ENCODE measurements at regions not wholly inside any gene's neighbourhood (a gene's known extent, or its start where the extent isn't known, plus 50 kb on each side); places are given as distances from the start of the nearest gene placed in this dataset.
"Not testable (repeated sequence)": the region's sequence is repeated elsewhere in the genome, so short reads cannot be mapped to it uniquely, and the experiment has no call there.

DNA sequence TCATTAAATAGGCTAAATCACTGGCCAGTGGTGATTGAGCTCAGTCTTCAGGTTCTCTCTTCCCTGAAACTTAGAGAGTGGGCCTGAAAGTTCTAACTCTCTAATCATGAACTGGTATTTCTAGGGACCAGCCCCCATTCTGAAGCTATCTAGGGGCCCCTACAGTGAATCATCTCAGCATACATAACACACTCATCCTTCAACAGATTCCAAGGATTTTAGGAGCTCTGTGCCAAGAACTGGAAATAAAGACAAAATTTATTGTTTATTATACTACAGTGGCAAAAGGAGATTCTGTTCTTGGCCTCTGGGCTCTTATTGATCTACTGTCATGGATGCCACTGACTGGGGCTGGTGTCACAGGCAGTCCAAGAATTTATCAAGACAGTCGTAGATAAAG is 263.8 kb upstream of the IGFBP7 start:
- DNase-seq: no peak

DNA sequence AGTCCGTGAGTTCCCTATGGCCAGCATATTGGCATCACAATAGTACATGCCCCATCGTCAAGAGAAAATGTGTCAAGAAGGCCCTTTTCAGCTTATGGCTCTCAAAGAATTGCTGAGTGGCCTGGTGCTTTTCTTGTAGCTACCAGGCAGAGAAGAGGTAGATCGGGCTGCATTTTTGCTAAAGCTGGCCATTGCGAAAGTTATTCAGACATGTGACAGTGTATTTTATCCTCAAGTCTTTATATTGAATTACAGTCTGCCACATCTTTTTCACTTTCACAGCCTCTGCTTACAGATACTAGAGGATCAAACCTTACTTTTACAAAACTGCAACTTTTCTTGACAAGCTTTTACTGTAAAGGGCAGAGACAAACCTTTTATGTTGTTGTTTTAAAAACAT is 261.5 kb upstream of the IGFBP7 start:
- no peak for DNase-seq

DNA sequence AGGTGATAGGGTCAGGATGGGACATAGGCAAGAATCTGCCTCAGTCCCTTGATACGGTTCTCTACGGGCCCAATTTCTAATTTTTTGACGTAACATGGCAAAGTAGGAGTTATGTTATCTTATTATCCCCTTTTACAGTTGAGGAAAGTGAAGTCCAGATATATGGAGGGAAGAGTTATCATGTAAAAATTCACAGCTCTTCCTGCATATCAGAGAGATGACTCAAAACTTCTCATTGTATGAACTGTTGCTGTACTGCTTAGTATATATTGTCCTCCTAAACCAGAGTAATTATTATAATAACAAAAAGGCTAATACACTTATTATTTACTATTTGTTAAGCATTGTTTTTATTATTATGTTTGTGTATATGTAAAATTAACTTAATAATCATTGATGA is 260.5 kb upstream of the IGFBP7 start:
- DNase-seq: no peak

DNA sequence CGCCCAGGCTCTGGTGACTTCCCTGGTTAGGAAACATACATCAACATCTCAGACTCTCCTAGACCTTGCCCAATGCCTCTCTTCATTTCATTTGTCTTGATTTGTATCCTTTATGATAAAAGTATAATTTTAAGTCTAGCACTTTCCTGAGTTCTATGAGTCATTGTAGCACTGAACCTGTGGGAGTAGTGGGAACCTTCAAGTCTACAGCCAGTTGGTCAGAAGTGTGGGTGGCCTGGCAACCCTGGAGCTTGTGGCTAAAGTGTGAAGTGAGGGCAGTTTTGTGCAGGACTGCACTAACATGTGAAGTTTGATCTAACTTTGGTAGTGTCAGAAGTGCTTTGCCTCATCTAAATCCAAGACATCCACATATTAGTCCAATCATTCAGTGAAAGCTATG is 259.3 kb upstream of the IGFBP7 start:
- DNase-seq: no peak

DNA sequence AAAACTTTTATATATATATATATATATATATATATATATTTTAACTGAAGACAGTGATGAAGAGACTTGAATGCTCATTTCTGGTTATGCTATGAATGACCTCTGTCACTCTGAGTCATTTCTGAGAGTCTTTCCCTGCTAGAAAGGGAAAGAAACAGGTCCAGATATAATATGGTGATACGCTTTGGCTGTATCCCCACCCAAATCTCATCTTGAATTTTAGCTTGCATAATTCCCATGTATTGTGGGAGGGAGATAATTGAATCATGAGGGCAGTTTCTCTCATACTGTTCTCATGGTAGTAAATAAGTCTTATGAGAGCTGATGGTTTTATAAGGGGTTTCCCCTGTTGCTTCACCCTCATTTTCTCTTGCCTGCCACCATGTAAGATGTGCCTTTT is 254.1 kb upstream of the IGFBP7 start:
- no peak for DNase-seq

DNA sequence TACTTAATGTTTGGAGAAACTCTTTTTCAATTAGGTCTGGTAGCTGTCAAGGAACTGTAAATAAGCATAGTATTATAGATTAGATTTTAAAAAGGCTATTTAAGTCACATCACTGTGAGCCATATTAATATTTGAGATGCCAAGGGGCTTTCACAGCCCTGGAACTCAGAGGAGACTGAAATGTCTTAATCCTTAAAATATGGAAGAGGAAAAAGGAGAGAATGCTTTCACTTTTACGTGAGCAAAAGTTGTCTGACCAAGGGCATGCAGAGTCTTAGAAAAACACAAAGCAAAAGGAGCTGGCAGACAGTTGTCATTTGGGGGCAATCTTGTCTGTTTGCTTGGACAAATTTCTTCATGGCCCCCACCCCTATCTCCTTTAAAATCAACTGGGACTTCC is 253.2 kb upstream of the IGFBP7 start:
- no peak for DNase-seq

DNA sequence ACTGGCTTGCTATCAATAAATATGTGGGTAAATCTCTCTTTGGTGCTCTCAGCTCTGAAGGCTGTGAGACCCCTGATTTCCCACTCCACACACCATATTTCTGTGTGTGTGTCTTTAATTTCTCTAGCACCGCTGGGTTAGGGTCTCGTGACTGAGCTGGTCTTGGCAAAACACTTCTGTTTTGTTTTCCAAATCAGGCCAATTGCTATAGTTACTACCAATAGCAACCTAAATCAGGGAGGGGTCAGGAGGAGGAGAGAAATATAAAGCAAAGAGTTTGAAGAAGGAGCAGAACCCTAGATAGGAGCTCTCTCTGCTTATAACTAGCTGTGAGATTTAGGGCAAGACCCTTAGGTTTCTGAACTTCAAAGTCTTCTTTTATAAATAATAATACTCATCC is 250.5 kb upstream of the IGFBP7 start:
- DNase-seq: no peak

DNA sequence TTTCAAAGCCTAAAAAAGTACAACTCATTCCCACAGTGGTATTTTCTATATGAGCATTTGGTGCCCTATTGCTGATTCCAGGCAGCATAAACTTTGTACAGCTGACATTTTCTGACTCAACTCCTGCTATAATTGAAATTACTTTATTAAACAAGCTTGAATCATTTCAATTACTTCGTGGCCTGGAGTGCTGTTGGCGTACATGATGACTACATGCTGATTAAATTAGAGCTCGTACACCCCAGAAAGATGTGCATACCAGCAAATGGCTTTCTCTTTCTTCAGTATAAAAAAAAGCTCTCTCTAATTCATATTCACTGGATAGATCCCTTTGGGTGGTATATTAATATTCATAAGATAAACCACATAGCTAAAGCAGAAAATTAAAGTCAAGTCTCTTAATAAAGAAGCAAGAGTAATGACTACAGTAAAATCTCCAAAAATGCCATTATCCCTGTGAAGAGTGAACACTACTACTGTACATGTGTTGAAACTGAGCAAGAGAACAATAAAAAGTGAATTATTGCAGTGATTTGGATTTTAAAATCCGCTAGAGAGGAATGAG is 245.0 kb upstream of the IGFBP7 start:
- DNase-seq: no peak

DNA sequence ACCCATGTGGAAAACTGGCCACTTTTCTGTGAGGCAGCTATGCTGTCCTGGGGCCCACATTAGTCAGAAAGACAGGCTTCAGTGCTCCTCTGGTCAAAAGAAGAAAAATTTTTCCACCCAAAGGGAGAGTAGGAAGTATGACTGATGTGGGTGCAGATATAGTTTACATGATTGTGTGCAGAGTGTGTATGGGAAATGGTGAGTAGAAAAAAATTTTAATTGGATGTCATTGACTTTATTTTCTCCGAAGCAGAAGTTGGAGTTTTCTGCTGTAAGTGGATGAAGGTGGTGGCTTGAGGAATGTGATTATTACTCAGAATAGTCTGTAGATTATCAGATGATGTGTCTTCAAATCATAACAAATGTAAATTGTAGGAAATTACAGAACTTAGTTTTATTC is 241.5 kb upstream of the IGFBP7 start:
- DNase-seq: no peak

DNA sequence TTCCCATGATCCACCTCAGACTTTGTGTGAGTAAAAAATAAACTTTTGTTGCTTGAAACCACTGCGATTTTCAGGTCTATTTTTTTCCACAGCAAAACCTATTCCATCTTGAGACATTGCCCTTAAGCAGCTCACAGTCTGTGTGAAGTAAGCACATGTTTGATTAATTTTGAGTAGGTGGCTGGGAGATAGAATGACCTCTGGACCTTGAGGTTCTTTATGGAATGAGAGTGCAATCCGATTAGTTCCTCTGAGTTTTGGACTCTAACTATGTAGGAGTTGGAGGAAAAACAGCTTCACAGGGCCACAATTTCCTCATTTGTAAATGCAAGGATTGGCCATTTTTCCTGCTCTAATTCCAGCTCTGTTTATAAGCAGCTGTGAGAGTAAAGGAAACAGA is 234.1 kb upstream of the IGFBP7 start:
- no peak for DNase-seq

DNA sequence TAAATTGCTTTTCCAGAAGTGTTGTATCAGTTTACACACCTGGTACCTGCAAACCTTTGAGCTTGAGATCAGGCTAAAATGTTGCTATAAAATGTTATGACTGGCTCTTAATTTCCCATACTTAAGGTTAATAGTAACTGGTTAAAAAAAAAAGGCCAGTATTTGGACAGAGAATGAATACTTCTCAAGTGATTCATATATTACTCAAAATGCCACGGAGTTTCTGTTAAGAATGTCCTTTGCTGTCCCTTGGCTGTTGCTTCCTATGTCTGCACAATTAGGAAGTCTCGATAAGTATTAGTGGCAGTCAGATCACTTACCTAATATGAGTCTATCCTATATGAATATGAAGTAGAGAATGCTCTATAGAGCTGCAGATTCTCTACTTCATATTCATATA is 232.2 kb upstream of the IGFBP7 start:
- no peak for DNase-seq

DNA sequence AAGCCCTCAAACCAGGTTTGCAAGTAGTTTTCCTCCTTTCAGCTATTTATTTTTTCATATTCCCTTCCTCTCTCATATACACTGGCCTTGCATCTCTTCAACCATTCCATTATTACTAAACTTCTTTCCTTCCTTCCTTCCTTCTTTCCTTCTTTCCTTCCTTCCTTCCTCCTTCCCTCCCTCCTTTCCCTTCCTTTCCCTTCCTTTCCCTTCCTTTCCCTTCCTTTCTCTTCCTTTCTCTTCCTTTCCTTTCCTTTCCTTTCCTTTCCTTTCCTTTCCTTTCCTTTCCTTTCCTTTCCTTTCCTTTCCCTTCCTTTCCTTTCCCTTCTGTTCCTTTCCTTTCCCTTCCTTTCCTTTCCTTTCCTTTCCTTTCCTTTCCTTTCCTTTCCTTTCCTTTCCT is 228.7 kb upstream of the IGFBP7 start:
- not testable (repeated sequence) for DNase-seq

DNA sequence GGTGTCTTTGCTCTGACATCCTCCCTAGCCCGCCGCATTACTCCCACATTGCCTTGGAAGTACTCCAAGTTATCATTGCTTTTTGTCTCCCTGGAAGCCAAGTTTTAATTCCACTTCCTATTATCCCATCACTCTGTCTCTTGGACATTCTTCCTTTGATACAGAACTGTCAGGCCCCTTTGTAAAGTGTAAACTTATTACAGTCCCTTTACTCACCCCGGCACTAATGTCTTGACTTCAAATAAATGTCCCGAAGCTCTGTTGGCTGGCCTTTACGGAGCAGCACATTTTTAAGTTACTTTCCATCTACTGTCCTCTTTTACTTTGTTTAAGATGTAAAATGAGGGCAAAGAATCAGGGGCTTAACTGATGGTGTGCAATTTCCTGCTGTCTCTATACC is 223.5 kb upstream of the IGFBP7 start:
- no peak for DNase-seq

DNA sequence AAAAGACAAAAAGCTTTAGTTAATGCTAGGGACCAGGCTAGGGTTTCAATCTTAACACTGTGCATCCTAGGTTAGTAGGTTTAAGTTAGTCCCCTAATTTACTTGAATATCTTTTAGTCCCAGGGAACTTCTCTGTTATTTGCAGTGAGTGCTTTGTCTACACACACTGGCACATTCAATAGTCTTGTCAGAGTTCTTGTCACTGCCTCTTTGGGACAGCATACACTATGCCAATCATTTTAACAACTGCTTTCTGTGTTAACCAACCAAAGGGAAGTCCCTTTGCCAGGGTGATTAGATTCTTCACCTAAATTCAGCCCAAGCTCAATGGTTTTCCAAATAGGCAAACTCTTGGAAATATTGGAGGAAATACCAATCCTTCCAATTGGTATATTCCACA is 221.8 kb upstream of the IGFBP7 start:
- DNase-seq: no peak

DNA sequence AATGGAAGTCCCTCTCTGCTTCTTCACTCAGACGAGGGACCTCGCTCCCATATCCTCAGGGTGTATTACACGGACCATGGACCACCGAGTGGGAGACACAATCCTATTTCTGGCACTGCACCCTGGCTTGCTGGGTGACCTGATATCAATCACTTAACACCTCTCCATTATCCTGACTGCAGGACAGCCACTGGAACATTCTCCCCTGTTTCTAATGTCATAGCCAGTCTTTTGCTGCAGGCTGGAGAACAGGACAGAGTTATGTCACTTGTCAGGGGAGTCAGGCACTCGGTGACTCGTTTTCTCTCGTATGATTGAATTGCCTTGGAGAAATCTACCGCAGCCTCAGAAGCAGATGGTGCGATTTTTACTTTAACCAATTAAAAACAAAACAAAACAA is 219.1 kb upstream of the IGFBP7 start:
- DNase-seq: peak; percentile 8

DNA sequence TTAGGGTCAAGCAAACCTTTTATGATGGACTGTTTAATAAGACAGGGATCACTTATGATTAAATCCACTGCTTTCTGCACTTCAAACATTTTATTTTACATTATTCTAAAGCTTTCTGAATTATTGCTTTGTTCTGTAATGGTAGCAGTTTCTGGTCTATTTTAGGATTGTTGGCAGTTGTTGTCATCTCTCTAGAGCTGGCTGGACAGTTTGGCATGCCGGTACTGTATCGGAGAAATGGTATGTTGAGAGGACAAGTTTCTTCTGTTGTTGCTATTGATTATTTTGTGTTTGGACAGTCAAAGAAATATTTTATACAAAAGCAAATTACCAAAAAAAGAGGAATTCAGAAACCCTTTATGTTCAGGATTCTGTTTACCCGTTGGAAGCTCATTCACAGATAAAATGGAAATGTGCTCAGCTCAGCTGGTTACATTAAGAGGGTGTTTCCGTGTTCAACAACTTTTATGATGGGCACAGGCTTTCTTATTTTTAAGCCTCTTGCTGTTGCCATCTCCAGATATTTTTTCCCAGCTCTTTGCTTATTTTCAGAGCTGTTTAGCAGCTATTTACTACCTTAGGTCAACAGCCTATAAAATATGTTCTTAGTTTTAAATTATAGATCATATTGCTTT is 214.6 kb upstream of the IGFBP7 start:
- DNase-seq: no peak

DNA sequence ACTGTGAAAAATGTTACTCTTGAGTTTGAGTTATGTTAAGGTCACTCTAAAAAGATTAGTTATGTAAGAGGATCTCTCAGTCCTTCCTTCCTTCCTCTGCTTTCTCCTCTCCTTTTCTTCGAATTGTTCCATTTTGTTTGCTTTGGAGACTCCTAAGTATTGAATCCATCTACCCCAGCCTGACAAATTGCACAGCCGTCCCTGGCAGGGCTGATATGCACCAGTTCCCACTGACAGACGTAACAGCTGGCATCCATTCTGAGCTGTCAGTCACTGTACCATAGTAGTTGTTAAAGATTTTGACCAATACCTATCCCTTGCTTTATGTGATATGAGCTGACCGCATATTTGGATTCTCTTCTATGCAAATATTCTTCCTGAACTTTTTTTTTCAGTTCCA is 210.7 kb upstream of the IGFBP7 start:
- no peak for DNase-seq

DNA sequence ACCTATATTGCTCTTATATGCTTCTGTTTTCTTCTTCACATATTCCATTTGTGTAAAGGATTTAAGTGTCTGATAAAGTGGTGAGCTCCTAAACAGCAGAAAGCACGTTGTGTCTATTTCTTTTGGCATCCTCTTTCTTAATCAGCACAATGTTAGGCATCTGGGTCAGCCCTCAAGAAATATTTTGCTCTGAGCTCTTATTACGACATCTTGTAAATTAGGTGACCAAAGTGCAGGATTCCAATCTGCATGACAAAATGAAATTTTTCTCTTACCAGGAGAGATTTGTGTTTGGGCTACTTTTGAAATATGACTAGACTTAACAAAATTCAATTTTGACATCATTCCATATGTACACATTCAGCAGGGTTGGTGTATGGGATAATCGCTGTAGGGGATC is 210.0 kb upstream of the IGFBP7 start:
- DNase-seq: no peak

DNA sequence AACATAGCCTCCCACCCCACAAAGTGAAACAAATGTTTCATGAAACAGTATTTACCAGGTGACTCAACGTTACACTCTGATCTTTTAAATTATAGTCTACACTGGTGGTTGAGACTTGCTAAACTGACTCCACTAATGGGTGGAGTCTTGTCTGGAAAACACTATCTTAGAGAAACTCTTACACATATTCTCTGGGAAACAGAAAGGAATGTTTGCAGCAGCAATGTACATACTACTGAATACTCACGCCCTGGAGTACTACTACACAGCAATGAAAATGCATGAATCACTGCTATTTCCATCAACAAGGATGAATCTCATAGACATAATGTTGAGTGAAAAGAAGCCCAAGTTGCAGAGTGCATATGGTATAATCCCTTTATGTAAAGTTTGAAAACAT is 208.5 kb upstream of the IGFBP7 start:
- no peak for DNase-seq

DNA sequence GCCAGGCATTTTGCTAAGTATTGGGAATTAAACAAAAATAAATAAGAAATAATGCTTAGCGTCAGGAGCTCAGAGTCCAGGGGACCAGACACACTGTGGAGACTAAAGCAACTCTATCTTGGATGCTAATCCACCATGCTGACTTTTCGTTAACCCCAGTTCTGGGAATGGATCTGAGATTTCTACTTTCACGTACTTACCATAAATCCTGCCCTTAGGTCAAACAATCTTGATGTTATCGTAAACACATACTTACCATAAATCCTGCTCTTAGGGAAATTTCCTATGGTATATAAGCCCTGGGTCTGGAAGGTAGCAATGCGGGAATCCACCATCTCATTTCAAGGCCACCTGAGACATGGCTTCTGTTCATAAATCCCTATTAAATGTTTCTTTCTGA is 204.5 kb upstream of the IGFBP7 start:
- no peak for DNase-seq

DNA sequence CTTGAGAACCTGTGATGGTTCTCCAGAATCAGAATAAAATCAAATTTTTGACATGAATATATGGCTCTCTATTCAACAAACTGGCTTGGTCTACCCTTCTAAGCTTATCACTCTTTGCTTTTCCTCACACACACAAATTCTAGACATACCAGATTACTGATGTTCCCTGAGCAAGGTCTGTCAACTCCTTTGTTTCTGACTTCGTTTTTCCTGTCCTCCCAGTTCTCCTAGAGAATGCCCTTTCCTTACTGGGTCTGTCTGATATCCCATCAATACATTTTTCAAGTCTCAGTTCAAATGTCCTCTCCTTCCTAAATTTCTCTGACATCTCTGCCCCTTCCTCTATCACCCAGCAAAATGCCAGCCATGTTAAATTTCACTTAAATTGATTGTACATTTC is 202.1 kb upstream of the IGFBP7 start:
- no peak for DNase-seq

DNA sequence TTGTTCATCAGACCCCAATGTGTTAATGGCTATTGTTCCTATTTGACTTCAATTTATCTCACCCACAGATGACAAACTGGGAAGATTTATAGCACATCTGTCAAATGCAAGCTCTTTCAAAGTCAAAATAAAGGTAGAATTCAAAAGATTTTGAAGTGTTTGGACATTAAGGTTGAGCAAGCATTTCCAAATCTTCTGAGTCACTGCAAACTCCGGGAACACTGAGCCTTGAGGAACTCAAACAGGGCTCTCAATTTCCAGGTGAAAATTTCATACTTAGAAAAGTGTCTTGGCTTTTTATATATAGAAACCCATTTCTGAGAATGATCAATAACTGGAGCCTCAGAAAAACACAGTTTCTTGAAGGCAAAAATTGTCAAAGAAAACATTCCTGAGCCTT is 199.5 kb upstream of the IGFBP7 start:
- DNase-seq: no peak

DNA sequence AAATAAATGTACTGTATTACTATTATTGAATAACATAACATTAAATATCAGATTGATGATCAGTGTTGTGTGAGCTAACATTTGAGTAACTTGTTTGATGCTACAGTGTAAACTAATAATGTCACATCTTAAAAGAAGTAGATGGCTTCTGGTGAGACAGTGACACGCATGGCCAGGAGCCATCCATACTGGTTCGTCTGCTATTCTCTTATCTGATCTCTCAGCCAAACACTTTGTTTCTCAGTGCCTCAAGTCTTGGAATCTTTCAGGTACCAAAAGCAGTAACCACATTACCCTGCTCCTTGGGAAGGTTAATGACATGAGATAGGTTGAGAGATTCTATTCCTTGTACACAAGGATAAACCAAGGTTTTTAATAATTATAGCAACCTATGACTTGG is 198.1 kb upstream of the IGFBP7 start:
- DNase-seq: no peak

DNA sequence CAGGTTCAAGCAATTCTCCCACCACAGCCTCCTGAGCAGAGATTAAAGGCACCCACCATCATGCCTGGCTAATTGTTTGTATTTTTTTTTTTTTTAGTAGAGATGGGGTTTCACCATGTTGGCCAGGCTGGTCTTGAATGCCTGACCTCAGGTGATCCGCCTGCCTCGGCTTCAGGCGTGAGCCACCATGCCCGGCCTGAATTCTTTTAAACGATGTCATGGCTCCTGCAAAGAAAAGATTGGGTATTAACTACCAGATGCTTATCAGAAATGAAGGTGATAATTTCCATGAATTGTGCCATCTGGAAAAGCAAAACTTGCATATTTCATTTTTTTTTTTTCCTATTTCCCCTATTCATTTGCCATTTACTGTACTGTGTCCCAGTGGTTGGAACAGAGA is 195.7 kb upstream of the IGFBP7 start:
- DNase-seq: no peak

DNA sequence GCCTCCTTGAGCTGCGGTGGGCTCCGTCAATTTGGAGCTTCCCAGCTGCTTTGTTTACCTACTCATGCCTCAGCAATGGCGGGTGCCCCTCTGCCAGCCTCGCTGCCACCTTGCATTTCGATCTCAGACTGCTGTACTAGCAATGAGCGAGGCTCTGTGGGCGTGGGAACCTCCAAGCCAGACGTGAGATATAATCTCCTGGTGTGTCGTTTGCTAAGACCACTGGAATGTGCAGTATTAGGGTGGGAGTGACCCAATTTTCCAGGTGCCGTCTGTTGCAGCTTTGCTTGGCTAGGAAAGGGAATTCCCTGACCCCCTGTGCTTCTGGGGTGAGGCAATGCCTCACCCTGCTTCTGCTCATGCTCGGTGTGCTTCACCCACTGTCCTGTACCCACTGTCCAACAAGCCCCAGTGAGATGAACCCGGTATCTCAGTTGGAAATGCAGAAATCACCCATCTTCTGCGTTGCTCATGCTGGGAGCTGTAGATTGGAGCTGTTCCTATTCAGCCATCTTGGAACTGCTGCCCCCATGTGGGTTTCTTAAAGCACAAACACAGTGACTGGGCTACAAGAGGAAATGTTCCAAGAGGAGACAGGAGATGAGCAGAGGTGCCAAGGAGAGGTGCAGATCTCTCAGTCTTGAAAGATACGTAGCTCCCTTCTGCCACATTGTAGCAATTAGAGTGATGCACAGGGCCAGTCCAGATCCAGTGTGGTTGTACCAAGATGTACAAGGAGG is 193.0 kb upstream of the IGFBP7 start:
- no peak for DNase-seq

Data from retina (tissue), 1 donor.